Anterior cingulate cortex (tissue), 58 donors: ENCODE measurements at regions not wholly inside any gene's neighbourhood (a gene's known extent, or its start where the extent isn't known, plus 50 kb on each side); places are given as distances from the start of the nearest gene placed in this dataset.
A peak's percentile ranks its signal among the peaks of the same experiment; 100 is the strongest.
"Not testable (repeated sequence)": the region's sequence is repeated elsewhere in the genome, so short reads cannot be mapped to it uniquely, and the experiment has no call there.

Source experiments
- DNase-seq, 58 donors: peaks; one replicate each; lab custom pipeline; 2025; lab: John Stamatoyannopoulos, UW

- DNase-seq: peak in 1 of 58 donors; percentile 1
Measured at GRCh38 chr1:200290010-200290685, 119.7 kb downstream of the ZNF281 start.

GRCh38 chr1:200288226-200288625, 121.6 kb downstream of the ZNF281 start:
- DNase-seq: no peak

- not testable (repeated sequence) for DNase-seq
Measured at GRCh38 chr1:200284236-200284635, 125.6 kb downstream of the ZNF281 start.

- no peak for DNase-seq
Measured at GRCh38 chr1:200282497-200283122, 127.2 kb downstream of the ZNF281 start.

GRCh38 chr1:200281201-200281835, 128.5 kb downstream of the ZNF281 start:
- DNase-seq: no peak

- DNase-seq: peak in 10 of 58 donors; percentile 4 to 21 (median 10)
Measured at GRCh38 chr1:200279810-200280411, 129.9 kb downstream of the ZNF281 start.

- no peak for DNase-seq
Measured at GRCh38 chr1:200275816-200276453, 133.9 kb downstream of the ZNF281 start.

- no peak for DNase-seq
Measured at GRCh38 chr1:200275415-200275814, 134.4 kb downstream of the ZNF281 start.

GRCh38 chr1:200274116-200274515, 135.7 kb downstream of the ZNF281 start:
- DNase-seq: no peak

- no peak for DNase-seq
Measured at GRCh38 chr1:200272481-200273068, 137.3 kb downstream of the ZNF281 start.

GRCh38 chr1:200269256-200269655, 140.6 kb downstream of the ZNF281 start:
- DNase-seq: no peak

GRCh38 chr1:200267937-200268336, 141.9 kb downstream of the ZNF281 start:
- DNase-seq: no peak

GRCh38 chr1:200267458-200267857, 142.4 kb downstream of the ZNF281 start:
- DNase-seq: no peak

GRCh38 chr1:200266871-200267270, 143.0 kb downstream of the ZNF281 start:
- DNase-seq: no peak

GRCh38 chr1:200265881-200266280, 144.0 kb downstream of the ZNF281 start:
- no peak for DNase-seq

GRCh38 chr1:200265104-200265503, 144.7 kb downstream of the ZNF281 start:
- DNase-seq: no peak

GRCh38 chr1:200263203-200263602, 146.6 kb downstream of the ZNF281 start:
- no peak for DNase-seq

GRCh38 chr1:200262326-200262965, 147.4 kb downstream of the ZNF281 start:
- DNase-seq: no peak

- no peak for DNase-seq
Measured at GRCh38 chr1:200260597-200261335, 149.1 kb downstream of the ZNF281 start.
